ENCODE measurements at regions not wholly inside any gene's neighbourhood (a gene's known extent, or its start where the extent isn't known, plus 50 kb on each side); places are given as distances from the start of the nearest gene placed in this dataset.

DNA sequence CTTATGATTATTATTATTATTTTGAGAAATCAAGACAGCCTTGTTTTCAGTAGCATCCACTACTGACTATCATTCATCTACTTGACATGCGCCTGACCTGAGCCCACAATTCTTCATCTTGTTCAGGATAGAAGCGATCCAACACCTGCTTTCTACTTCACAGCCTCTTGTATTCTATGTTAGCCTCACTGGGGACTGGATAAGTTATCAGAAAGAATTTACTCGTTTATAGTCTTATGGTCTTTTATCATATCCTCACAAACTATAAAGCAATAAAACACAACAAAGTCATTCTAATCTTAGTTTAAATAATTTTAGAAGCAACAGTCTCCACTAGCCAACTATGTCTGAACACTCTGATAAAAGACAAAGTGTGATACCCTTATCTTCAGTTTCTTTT is 436.0 kb upstream of the ARGLU1 start:
- Histone ChIP-seq H3K9me3 (ENCODE audit: control insufficient read depth in 1 of 2, insufficient read depth in 1 of 2, low read depth in 1 of 2, low read length in 2 of 2) (peaks cover 0 to 4% of the 10 kb centered on the region in 2 experiments; a peak in 1 of 4 replicates), H3K27me3 (ENCODE audit: insufficient read depth, low read length) (no peaks in the 10 kb centered on the region), H2AFZ (ENCODE audit: low read depth, low read length, poor library complexity, severe bottlenecking) (no peak overlapping the region), H3K4me3 (replicated peaks in 1 of 2; ENCODE audit: low read depth in 1 of 2, low read length in 2 of 2) (no peak overlapping the region), H3K4me1 (ENCODE audit: control insufficient read depth in 1 of 2, insufficient read depth in 2 of 2, low read length in 2 of 2) (no peaks in the 10 kb centered on the region), H4K20me1 (ENCODE audit: insufficient read depth) (no peaks in the 10 kb centered on the region), H3K27ac (ENCODE audit: low read depth, low read length) (no peak overlapping the region), H3K9ac (ENCODE audit: low read length) (no peak overlapping the region), H3K79me2 (ENCODE audit: insufficient read depth, low read length) (no peaks in the 10 kb centered on the region), H3K36me3 (ENCODE audit: control insufficient read depth in 1 of 2, insufficient read depth in 2 of 2, low read length in 2 of 2) (no peaks in the 10 kb centered on the region), H3K4me2 (ENCODE audit: low read length) (no peak overlapping the region), H3K9me2 (ENCODE audit: insufficient read depth) (no peaks in the 10 kb centered on the region)
- no TSS peak for BruUV-seq (replicated peaks)
- no peak for ATAC-seq
- RAD21 ChIA-PET (ENCODE audit: low non-redundant PET in 1 of 2, low total read pairs in 2 of 2, uncharacterized antibody in 2 of 2, unreplicated experiment in 2 of 2), result no interaction called here
- POLR2A ChIA-PET, result no interaction called here
- intact Hi-C loops (cut with micrococcal nuclease), result no loop called here
- TF ChIP-seq, protein P1, sequence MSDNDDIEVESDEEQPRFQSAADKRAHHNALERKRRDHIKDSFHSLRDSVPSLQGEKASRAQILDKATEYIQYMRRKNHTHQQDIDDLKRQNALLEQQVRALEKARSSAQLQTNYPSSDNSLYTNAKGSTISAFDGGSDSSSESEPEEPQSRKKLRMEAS (IDR thresholded peaks at IDR 0.05), result no peak
- TF ChIP-seq SP1 (IDR thresholded peaks at IDR 0.05; ENCODE audit: low read depth) (no peak), ZNF274 (IDR thresholded peaks at IDR 0.05; ENCODE audit: low read depth, low read length) (no peak), CEBPB (IDR thresholded peaks at IDR 0.05; ENCODE audit: low read depth) (no peak), EGR1 (IDR thresholded peaks at IDR 0.05; ENCODE audit: low read depth) (no peak), POLR2A (IDR thresholded peaks at IDR 0.05; ENCODE audit: borderline replicate concordance, extremely low read depth, insufficient read depth, insufficient read length) (no peak), ELF1 (IDR thresholded peaks at IDR 0.05; ENCODE audit: borderline replicate concordance, low read depth) (no peak), EZH2phosphoT487 (IDR thresholded peaks at IDR 0.05; ENCODE audit: borderline replicate concordance) (no peak), YY1 (IDR thresholded peaks at IDR 0.05; ENCODE audit: extremely low read depth, insufficient replicate concordance, low read depth, low read length) (no peak), POLR2AphosphoS5 (IDR thresholded peaks at IDR 0.05; ENCODE audit: low read depth, low read length) (no peak), JUND (IDR thresholded peaks at IDR 0.05) (no peak), ZFX (IDR thresholded peaks at IDR 0.05) (no peak), RAD21 (IDR thresholded peaks at IDR 0.05; ENCODE audit: low read depth) (no peak), CBX3 (IDR thresholded peaks at IDR 0.05; ENCODE audit: low read depth) (no peak)
- TF ChIP-seq, protein P2, sequence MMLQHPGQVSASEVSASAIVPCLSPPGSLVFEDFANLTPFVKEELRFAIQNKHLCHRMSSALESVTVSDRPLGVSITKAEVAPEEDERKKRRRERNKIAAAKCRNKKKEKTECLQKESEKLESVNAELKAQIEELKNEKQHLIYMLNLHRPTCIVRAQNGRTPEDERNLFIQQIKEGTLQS (IDR thresholded peaks at IDR 0.05), result no peak
- TF ChIP-seq, protein P3, sequence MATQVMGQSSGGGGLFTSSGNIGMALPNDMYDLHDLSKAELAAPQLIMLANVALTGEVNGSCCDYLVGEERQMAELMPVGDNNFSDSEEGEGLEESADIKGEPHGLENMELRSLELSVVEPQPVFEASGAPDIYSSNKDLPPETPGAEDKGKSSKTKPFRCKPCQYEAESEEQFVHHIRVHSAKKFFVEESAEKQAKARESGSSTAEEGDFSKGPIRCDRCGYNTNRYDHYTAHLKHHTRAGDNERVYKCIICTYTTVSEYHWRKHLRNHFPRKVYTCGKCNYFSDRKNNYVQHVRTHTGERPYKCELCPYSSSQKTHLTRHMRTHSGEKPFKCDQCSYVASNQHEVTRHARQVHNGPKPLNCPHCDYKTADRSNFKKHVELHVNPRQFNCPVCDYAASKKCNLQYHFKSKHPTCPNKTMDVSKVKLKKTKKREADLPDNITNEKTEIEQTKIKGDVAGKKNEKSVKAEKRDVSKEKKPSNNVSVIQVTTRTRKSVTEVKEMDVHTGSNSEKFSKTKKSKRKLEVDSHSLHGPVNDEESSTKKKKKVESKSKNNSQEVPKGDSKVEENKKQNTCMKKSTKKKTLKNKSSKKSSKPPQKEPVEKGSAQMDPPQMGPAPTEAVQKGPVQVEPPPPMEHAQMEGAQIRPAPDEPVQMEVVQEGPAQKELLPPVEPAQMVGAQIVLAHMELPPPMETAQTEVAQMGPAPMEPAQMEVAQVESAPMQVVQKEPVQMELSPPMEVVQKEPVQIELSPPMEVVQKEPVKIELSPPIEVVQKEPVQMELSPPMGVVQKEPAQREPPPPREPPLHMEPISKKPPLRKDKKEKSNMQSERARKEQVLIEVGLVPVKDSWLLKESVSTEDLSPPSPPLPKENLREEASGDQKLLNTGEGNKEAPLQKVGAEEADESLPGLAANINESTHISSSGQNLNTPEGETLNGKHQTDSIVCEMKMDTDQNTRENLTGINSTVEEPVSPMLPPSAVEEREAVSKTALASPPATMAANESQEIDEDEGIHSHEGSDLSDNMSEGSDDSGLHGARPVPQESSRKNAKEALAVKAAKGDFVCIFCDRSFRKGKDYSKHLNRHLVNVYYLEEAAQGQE (IDR thresholded peaks at IDR 0.05; ENCODE audit: low read depth), result no peak
- TF ChIP-seq, protein P4, sequence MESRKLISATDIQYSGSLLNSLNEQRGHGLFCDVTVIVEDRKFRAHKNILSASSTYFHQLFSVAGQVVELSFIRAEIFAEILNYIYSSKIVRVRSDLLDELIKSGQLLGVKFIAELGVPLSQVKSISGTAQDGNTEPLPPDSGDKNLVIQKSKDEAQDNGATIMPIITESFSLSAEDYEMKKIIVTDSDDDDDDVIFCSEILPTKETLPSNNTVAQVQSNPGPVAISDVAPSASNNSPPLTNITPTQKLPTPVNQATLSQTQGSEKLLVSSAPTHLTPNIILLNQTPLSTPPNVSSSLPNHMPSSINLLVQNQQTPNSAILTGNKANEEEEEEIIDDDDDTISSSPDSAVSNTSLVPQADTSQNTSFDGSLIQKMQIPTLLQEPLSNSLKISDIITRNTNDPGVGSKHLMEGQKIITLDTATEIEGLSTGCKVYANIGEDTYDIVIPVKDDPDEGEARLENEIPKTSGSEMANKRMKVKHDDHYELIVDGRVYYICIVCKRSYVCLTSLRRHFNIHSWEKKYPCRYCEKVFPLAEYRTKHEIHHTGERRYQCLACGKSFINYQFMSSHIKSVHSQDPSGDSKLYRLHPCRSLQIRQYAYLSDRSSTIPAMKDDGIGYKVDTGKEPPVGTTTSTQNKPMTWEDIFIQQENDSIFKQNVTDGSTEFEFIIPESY (IDR thresholded peaks at IDR 0.05; ENCODE audit: extremely low read depth, insufficient replicate concordance, low read length), result no peak
- no peak for DNase-seq (ENCODE audit: low read depth, low spot score)
- CTCF ChIA-PET, result no interaction called here
